ENCODE measurements at regions not wholly inside any gene's neighbourhood (a gene's known extent, or its start where the extent isn't known, plus 50 kb on each side); places are given as distances from the start of the nearest gene placed in this dataset.

DNA sequence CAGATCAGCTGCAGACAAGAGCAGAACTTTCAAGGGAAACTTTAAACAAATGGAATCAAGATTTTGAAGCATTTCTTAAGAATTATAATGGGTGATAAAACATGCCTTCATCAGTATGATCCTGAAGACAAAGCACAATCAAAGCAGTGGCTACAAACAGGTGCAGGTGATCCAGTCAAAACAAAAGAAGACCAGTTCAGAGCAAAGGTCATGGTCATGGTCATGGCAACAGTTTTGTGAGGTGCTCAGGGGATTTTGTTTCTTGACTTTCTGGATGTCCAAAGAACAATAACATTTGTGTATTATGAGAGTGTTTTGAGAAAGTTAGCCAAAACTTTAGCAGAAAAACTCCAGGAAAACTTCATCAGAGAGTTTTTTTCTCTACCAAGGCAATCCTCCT lies 681.7 kb upstream of the PTBP2 start:
- TF ChIP-seq, protein P1, sequence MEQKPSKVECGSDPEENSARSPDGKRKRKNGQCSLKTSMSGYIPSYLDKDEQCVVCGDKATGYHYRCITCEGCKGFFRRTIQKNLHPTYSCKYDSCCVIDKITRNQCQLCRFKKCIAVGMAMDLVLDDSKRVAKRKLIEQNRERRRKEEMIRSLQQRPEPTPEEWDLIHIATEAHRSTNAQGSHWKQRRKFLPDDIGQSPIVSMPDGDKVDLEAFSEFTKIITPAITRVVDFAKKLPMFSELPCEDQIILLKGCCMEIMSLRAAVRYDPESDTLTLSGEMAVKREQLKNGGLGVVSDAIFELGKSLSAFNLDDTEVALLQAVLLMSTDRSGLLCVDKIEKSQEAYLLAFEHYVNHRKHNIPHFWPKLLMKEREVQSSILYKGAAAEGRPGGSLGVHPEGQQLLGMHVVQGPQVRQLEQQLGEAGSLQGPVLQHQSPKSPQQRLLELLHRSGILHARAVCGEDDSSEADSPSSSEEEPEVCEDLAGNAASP (IDR thresholded peaks at IDR 0.05): no peak
- TF ChIP-seq, protein P2, sequence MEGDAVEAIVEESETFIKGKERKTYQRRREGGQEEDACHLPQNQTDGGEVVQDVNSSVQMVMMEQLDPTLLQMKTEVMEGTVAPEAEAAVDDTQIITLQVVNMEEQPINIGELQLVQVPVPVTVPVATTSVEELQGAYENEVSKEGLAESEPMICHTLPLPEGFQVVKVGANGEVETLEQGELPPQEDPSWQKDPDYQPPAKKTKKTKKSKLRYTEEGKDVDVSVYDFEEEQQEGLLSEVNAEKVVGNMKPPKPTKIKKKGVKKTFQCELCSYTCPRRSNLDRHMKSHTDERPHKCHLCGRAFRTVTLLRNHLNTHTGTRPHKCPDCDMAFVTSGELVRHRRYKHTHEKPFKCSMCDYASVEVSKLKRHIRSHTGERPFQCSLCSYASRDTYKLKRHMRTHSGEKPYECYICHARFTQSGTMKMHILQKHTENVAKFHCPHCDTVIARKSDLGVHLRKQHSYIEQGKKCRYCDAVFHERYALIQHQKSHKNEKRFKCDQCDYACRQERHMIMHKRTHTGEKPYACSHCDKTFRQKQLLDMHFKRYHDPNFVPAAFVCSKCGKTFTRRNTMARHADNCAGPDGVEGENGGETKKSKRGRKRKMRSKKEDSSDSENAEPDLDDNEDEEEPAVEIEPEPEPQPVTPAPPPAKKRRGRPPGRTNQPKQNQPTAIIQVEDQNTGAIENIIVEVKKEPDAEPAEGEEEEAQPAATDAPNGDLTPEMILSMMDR (IDR thresholded peaks at IDR 0.05 in 2 of 3, conservative IDR thresholded peaks at IDR 0.05 in 1 of 3; ENCODE audit: insufficient read depth in 2 of 3, low read depth in 1 of 3, low read length in 3 of 3): no peak
- TF ChIP-seq ZNF24 (IDR thresholded peaks at IDR 0.05) (no peak), HDAC2 (IDR thresholded peaks at IDR 0.05) (no peak), MYC (IDR thresholded peaks at IDR 0.05; ENCODE audit: low read depth, low read length) (no peak), MYC (CRISPR knock-in tag; IDR thresholded peaks at IDR 0.05; ENCODE audit: borderline replicate concordance, low read depth) (no peak), RBM14 (IDR thresholded peaks at IDR 0.05; ENCODE audit: borderline replicate concordance, insufficient read depth, low read depth, low read length) (no peak), POLR2AphosphoS5 (IDR thresholded peaks at IDR 0.05; ENCODE audit: control insufficient read depth, insufficient read depth, low read depth, low read length) (no peak), ZFP1 (CRISPR knock-in tag; IDR thresholded peaks at IDR 0.05) (no peak)
- TF ChIP-seq, protein P3, sequence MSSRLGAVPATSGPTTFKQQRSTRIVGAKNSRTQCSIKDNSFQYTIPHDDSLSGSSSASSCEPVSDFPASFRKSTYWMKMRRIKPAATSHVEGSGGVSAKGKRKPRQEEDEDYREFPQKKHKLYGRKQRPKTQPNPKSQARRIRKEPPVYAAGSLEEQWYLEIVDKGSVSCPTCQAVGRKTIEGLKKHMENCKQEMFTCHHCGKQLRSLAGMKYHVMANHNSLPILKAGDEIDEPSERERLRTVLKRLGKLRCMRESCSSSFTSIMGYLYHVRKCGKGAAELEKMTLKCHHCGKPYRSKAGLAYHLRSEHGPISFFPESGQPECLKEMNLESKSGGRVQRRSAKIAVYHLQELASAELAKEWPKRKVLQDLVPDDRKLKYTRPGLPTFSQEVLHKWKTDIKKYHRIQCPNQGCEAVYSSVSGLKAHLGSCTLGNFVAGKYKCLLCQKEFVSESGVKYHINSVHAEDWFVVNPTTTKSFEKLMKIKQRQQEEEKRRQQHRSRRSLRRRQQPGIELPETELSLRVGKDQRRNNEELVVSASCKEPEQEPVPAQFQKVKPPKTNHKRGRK (tag; IDR thresholded peaks at IDR 0.05): no peak
- TF ChIP-seq, protein P4, sequence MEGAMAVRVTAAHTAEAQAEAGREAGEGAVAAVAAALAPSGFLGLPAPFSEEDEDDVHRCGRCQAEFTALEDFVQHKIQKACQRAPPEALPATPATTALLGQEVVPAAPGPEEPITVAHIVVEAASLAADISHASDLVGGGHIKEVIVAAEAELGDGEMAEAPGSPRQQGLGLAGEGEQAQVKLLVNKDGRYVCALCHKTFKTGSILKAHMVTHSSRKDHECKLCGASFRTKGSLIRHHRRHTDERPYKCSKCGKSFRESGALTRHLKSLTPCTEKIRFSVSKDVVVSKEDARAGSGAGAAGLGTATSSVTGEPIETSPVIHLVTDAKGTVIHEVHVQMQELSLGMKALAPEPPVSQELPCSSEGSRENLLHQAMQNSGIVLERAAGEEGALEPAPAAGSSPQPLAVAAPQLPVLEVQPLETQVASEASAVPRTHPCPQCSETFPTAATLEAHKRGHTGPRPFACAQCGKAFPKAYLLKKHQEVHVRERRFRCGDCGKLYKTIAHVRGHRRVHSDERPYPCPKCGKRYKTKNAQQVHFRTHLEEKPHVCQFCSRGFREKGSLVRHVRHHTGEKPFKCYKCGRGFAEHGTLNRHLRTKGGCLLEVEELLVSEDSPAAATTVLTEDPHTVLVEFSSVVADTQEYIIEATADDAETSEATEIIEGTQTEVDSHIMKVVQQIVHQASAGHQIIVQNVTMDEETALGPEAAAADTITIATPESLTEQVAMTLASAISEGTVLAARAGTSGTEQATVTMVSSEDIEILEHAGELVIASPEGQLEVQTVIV (CRISPR knock-in tag; IDR thresholded peaks at IDR 0.05; ENCODE audit: borderline replicate concordance): no peak
- TF ChIP-seq, protein P5, sequence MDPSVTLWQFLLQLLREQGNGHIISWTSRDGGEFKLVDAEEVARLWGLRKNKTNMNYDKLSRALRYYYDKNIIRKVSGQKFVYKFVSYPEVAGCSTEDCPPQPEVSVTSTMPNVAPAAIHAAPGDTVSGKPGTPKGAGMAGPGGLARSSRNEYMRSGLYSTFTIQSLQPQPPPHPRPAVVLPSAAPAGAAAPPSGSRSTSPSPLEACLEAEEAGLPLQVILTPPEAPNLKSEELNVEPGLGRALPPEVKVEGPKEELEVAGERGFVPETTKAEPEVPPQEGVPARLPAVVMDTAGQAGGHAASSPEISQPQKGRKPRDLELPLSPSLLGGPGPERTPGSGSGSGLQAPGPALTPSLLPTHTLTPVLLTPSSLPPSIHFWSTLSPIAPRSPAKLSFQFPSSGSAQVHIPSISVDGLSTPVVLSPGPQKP (CRISPR knock-in tag; IDR thresholded peaks at IDR 0.05): no peak
